ENCODE measurements at regions not wholly inside any gene's neighbourhood (a gene's known extent, or its start where the extent isn't known, plus 50 kb on each side); places are given as distances from the start of the nearest gene placed in this dataset.
"Not testable (repeated sequence)": the region's sequence is repeated elsewhere in the genome, so short reads cannot be mapped to it uniquely, and the experiment has no call there.

DNA sequence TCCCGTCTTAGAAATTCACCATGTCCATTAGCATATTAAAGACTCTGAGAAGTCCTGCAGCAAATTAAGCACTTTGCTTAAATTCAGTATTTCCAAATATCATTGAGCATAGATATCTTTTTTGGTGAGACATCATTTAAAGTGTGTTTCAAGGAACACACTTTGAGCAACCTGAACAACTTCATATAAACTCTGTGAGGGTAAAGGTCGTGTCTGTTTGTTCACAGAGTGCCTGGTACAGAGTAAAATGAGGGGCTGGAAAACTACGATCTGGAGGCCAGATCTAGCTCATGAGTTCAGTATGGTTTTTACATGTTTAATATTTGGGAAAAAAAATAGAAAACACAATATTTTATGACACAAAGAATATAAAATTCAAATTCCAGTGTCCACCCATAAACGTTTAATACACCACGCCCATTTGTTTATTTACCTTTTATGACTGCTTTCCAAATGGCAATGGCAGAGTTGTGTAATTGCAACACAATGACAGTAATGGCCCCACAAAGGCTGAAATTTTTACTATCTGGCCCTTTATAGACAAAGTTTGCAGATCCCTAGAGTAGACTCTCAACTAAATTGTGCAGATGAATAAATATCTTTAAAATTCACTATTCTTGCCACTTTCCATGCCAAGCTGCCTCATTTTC is 67.4 kb downstream of the SNTN start:
- ATAC-seq (replicated peaks in 6 of 8): no peak
- Histone ChIP-seq H3K4me3 (no peak overlapping the region), H3K27ac (no peak overlapping the region), H3K4me1 (replicated peaks in 1 of 2) (no peaks in the 10 kb centered on the region)
- WGBS, 10 experiments: 32 to 100% (median 80%) methylated on average over 1 to 5 of the region's 5 CpGs; no CpG with 5 or more reads in 1 of the 10 experiments
- in situ Hi-C loops (cut with MboI; ENCODE audit: low pct_unique_long_range_greater_than_20kb in 2 of 9, low sequenced_read_pairs in 9 of 9, unreplicated experiment in 9 of 9): no loop called here

GRCh38 chr3:63720951-63721350 is 68.5 kb downstream of the SNTN start:
- ATAC-seq (replicated peaks in 6 of 8); H3K4me3 ChIP-seq; H3K4me1 ChIP-seq (replicated peaks in 1 of 2); H3K27ac ChIP-seq; in situ Hi-C loops (cut with MboI; ENCODE audit: low pct_unique_long_range_greater_than_20kb in 2 of 9, low sequenced_read_pairs in 9 of 9, unreplicated experiment in 9 of 9): not testable (repeated sequence)
- WGBS, 10 experiments: 13 to 100% (median 44%) methylated on average over 1 of the region's 1 CpG; no CpG with 5 or more reads in 3 of the 10 experiments

- Histone ChIP-seq H3K4me1 (replicated peaks in 1 of 2) (no peaks in the 10 kb centered on the region), H3K27ac (no peak overlapping the region), H3K4me3 (no peak overlapping the region)
- peak in 2 of 8 experiments; percentile 86 to 91 for ATAC-seq (replicated peaks in 6 of 8)
- 11 to 100% (median 91%) methylated on average over 1 to 3 of the region's 3 CpGs; no CpG with 5 or more reads in 3 of the 10 experiments for WGBS, 10 experiments
- in situ Hi-C loops (cut with MboI; ENCODE audit: low pct_unique_long_range_greater_than_20kb in 2 of 9, low sequenced_read_pairs in 9 of 9, unreplicated experiment in 9 of 9): no loop called here
Measured at GRCh38 chr3:63724987-63725386, 72.5 kb downstream of the SNTN start.

DNA sequence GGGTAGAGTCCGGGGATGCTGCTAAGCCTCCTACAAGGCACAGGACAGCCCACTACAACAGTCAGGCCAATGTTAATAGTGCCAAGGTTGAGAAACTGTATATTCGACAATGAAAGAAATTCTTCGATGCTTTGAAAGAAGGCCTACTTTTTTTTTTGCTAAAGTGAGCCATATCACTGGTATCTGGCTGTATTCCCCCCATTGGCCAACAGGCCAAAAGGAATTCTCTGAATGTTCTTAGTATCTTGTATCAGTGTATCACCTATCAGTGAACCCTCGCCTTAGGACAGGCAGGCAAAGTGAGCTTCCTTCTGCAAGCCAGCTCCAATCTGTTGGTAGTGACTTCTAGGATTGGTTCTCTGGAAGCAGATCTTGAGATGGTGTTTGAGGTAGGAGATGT is 74.2 kb downstream of the SNTN start:
- ATAC-seq (replicated peaks in 6 of 8): no peak
- H3K4me1 ChIP-seq (replicated peaks in 1 of 2): no peaks in the 10 kb centered on the region
- in situ Hi-C loops (cut with MboI; ENCODE audit: low pct_unique_long_range_greater_than_20kb in 2 of 9, low sequenced_read_pairs in 9 of 9, unreplicated experiment in 9 of 9): no loop called here
- WGBS, 10 experiments: 20 to 100% (median 94%) methylated on average over 1 to 3 of the region's 4 CpGs; no CpG with 5 or more reads in 2 of the 10 experiments
- H3K27ac ChIP-seq: no peak overlapping the region
- H3K4me3 ChIP-seq: no peak overlapping the region

DNA sequence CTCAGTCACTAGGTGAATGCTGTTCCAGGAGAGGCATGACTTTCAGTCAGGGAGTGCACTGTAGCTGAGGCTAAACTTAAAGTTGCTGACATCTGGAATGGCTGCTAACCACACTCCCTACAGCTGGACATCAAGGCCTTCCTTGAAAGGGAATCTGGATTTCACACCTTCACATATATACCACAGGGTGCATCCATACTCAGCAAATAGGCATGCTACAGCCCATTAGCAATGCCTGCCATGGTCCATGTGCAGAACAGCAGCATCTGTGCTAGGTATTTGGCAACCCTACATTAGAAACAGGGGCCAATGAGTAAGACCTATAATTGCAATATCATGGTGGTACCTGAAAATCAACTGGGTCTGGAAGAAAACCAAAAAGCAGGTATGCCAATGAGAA is 74.8 kb downstream of the SNTN start:
- ATAC-seq (replicated peaks in 6 of 8): no peak
- no peaks in the 10 kb centered on the region for H3K4me1 ChIP-seq (replicated peaks in 1 of 2)
- H3K4me3 ChIP-seq: no peak overlapping the region
- in situ Hi-C loops (cut with MboI; ENCODE audit: low pct_unique_long_range_greater_than_20kb in 2 of 9, low sequenced_read_pairs in 9 of 9, unreplicated experiment in 9 of 9): no loop called here
- H3K27ac ChIP-seq: no peak overlapping the region

DNA sequence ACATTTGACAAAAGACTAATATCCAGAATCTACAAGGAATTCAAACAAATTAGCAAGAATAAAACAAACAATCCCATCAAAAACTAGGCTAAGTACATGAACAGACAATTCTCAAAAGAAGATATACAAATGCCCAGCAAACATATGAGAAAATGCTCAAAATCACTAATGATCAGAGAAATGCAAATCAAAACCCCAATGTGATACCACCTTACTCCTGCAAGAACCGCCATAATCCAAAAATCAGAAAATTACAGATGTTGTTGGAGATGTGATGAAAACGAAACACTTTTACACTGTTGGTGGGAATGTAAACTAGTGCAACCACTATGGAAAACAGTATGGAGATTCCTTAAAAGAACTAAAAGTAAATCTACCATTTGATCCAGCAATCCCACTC is 79.4 kb downstream of the SNTN start:
- WGBS, 10 experiments: 50 to 100% (median 94%) methylated on average over 1 to 2 of the region's 2 CpGs; no CpG with 5 or more reads in 1 of the 10 experiments
- Histone ChIP-seq H3K4me3 (no peak overlapping the region), H3K4me1 (replicated peaks in 1 of 2) (no peaks in the 10 kb centered on the region), H3K27ac (no peak overlapping the region)
- no peak for ATAC-seq (replicated peaks in 6 of 8)
- in situ Hi-C loops (cut with MboI; ENCODE audit: low pct_unique_long_range_greater_than_20kb in 2 of 9, low sequenced_read_pairs in 9 of 9, unreplicated experiment in 9 of 9): no loop called here

- H3K27ac ChIP-seq; H3K4me1 ChIP-seq (replicated peaks in 1 of 2); in situ Hi-C loops (cut with MboI; ENCODE audit: low pct_unique_long_range_greater_than_20kb in 2 of 9, low sequenced_read_pairs in 9 of 9, unreplicated experiment in 9 of 9); ATAC-seq (replicated peaks in 6 of 8); H3K4me3 ChIP-seq: not testable (repeated sequence)
- WGBS, 10 experiments: 60 to 97% (median 79%) methylated on average over 1 to 15 of the region's 19 CpGs; no CpG with 5 or more reads in 4 of the 10 experiments
Measured at GRCh38 chr3:63733278-63733677, 80.8 kb downstream of the SNTN start.

DNA sequence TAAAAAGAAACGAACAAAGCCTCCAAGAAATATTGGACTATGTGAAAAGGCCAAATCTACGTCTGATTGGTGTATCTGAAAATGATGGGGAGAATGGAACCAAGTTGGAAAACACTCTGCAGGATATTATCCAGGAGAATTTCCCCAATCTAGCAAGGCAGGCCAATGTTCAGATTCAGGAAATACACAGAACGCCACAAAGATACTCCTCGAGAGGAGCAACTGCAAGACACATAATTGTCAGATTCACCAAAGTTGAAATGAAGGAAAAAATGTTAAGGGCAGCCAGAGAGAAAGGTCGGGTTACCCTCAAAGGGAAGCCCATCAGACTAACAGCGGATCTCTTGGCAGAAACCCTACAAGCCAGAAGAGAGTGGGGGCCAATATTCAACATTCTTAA is 82.2 kb downstream of the SNTN start:
- in situ Hi-C loops (cut with MboI; ENCODE audit: low pct_unique_long_range_greater_than_20kb in 2 of 9, low sequenced_read_pairs in 9 of 9, unreplicated experiment in 9 of 9); H3K4me1 ChIP-seq (replicated peaks in 1 of 2); ATAC-seq (replicated peaks in 6 of 8); H3K4me3 ChIP-seq; H3K27ac ChIP-seq: not testable (repeated sequence)
- 40 to 86% (median 81%) methylated on average over 1 to 4 of the region's 6 CpGs; no CpG with 5 or more reads in 7 of the 10 experiments for whole genome bisulfite sequencing, 10 experiments

DNA sequence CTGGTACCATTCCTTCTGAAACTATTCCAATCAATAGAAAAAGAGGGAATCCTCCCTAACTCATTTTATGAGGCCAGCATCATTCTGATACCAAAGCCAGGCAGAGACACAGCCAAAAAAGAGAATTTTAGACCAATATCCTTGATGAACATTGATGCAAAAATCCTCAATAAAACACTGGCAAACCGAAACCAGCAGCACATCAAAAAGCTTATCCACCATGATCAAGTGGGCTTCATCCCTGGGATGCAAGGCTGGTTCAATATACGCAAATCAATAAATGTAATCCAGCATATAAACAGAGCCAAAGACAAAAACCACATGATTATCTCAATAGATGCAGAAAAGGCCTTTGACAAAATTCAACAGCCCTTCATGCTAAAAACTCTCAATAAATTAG is 82.3 kb upstream of the C3orf49 start:
- H3K4me1 ChIP-seq (replicated peaks in 1 of 2); H3K27ac ChIP-seq; ATAC-seq (replicated peaks in 6 of 8); in situ Hi-C loops (cut with MboI; ENCODE audit: low pct_unique_long_range_greater_than_20kb in 2 of 9, low sequenced_read_pairs in 9 of 9, unreplicated experiment in 9 of 9); H3K4me3 ChIP-seq: not testable (repeated sequence)
- no CpG with 5 or more reads among the region's 2 CpGs for WGBS, 10 experiments

DNA sequence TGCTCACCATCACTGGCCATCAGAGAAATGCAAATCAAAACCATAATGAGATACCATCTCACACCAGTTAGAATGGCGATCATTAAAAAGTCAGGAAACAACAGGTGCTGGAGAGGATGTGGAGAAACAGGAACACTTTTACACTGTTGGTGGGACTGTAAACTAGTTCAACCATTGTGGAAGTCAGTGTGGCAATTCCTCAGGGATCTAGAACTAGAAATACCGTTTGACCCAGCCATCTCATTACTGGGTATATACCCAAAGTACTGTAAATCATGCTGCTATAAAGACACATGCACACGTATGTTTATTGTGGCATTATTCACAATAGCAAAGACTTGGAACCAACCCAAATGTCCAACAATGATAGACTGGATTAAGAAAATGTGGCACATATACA is 80.5 kb upstream of the C3orf49 start:
- in situ Hi-C loops (cut with MboI; ENCODE audit: low pct_unique_long_range_greater_than_20kb in 2 of 9, low sequenced_read_pairs in 9 of 9, unreplicated experiment in 9 of 9); ATAC-seq (replicated peaks in 6 of 8); H3K4me3 ChIP-seq; H3K4me1 ChIP-seq (replicated peaks in 1 of 2); H3K27ac ChIP-seq: not testable (repeated sequence)
- no CpG with 5 or more reads among the region's 3 CpGs for WGBS, 10 experiments

- 0 to 70% (median 47%) methylated on average over 1 of the region's 1 CpG for WGBS, 10 experiments
- Histone ChIP-seq H3K4me3 (no peak overlapping the region), H3K27ac (no peak overlapping the region), H3K4me1 (replicated peaks in 1 of 2) (no peaks in the 10 kb centered on the region)
- no peak for ATAC-seq (replicated peaks in 6 of 8)
- in situ Hi-C loops (cut with MboI; ENCODE audit: low pct_unique_long_range_greater_than_20kb in 2 of 9, low sequenced_read_pairs in 9 of 9, unreplicated experiment in 9 of 9): no loop called here
Measured at GRCh38 chr3:63739474-63739873, 79.6 kb upstream of the C3orf49 start.

- Histone ChIP-seq H3K4me3 (no peak overlapping the region), H3K27ac (no peak overlapping the region), H3K4me1 (replicated peaks in 1 of 2) (no peaks in the 10 kb centered on the region)
- in situ Hi-C loops (cut with MboI; ENCODE audit: low pct_unique_long_range_greater_than_20kb in 2 of 9, low sequenced_read_pairs in 9 of 9, unreplicated experiment in 9 of 9): no loop called here
- no peak for ATAC-seq (replicated peaks in 6 of 8)
Measured at GRCh38 chr3:63740116-63740515, 79.0 kb upstream of the C3orf49 start.

DNA sequence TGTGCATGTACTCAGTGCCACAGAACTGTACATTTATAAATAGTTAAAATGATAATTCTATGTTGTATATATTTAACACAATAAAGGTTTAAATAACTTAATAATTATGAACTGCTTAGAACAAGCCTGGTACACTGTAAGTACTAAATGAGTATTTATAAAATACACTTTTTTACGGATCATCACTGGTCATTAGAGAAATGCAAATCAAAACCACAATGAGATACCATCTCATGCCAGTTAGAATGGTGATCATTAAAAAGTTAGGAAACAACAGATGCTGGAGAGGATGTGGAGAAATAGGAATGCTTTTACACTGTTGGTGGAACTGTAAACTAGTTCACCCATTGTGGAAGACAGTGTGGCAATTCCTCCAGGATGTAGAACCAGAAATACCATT is 74.4 kb upstream of the C3orf49 start:
- H3K27ac ChIP-seq; in situ Hi-C loops (cut with MboI; ENCODE audit: low pct_unique_long_range_greater_than_20kb in 2 of 9, low sequenced_read_pairs in 9 of 9, unreplicated experiment in 9 of 9); H3K4me1 ChIP-seq (replicated peaks in 1 of 2); H3K4me3 ChIP-seq; ATAC-seq (replicated peaks in 6 of 8): not testable (repeated sequence)
- WGBS, 10 experiments: 0 to 100% (median 71%) methylated on average over 1 of the region's 1 CpG; no CpG with 5 or more reads in 1 of the 10 experiments

DNA sequence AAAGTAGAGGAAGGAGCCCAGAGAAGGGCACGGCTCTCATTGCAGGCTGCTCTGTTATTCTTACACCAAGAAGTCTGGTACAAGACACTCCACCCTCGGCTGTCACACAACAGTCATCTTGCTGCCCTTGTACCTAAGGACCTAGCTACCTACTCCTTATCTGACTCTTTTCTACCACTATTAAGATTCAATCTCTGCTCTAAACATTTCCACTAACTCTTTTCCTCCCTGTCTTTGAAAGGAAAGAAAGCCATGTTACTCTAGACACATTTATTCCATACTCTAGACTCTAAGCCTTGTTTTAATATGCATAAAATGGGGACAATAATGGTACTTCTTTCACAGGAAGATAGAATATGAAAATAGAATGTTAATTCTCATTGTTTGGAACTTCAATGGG is 73.3 kb upstream of the C3orf49 start:
- ATAC-seq (replicated peaks in 6 of 8): no peak
- WGBS, 10 experiments: 58 to 100% (median 80%) methylated on average over 1 to 2 of the region's 2 CpGs; no CpG with 5 or more reads in 3 of the 10 experiments

More for the DNA sequence above, 73.3 kb upstream of the C3orf49 start:
- Histone ChIP-seq H3K27ac (no peak overlapping the region), H3K4me3 (no peak overlapping the region), H3K4me1 (replicated peaks in 1 of 2) (no peaks in the 10 kb centered on the region)
- in situ Hi-C loops (cut with MboI; ENCODE audit: low pct_unique_long_range_greater_than_20kb in 2 of 9, low sequenced_read_pairs in 9 of 9, unreplicated experiment in 9 of 9): no loop called here
